ENCODE measurements at regions not wholly inside any gene's neighbourhood (a gene's known extent, or its start where the extent isn't known, plus 50 kb on each side); places are given as distances from the start of the nearest gene placed in this dataset.

DNA sequence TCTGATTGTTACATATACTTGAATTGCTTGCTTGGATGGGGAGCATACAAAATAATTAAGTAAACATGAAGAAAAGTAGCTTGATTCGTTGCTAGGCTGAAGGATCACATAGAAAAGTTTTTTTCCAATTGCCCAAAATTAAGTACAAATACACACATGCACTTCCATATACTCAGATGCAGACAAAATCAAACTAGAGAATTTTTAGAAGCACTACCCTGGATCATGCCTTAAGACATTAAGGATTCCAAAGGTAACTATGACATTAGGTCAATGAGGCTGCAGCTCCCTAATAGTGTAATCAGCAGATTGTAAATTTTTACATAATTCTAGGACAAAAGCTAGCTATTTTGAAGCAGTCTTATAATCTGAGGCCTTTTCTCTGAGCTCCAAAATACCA, 216.9 kb upstream of the TMEM161B start (continued):
- TF ChIP-seq, protein P1, sequence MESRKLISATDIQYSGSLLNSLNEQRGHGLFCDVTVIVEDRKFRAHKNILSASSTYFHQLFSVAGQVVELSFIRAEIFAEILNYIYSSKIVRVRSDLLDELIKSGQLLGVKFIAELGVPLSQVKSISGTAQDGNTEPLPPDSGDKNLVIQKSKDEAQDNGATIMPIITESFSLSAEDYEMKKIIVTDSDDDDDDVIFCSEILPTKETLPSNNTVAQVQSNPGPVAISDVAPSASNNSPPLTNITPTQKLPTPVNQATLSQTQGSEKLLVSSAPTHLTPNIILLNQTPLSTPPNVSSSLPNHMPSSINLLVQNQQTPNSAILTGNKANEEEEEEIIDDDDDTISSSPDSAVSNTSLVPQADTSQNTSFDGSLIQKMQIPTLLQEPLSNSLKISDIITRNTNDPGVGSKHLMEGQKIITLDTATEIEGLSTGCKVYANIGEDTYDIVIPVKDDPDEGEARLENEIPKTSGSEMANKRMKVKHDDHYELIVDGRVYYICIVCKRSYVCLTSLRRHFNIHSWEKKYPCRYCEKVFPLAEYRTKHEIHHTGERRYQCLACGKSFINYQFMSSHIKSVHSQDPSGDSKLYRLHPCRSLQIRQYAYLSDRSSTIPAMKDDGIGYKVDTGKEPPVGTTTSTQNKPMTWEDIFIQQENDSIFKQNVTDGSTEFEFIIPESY (IDR thresholded peaks at IDR 0.05) = no peak

DNA sequence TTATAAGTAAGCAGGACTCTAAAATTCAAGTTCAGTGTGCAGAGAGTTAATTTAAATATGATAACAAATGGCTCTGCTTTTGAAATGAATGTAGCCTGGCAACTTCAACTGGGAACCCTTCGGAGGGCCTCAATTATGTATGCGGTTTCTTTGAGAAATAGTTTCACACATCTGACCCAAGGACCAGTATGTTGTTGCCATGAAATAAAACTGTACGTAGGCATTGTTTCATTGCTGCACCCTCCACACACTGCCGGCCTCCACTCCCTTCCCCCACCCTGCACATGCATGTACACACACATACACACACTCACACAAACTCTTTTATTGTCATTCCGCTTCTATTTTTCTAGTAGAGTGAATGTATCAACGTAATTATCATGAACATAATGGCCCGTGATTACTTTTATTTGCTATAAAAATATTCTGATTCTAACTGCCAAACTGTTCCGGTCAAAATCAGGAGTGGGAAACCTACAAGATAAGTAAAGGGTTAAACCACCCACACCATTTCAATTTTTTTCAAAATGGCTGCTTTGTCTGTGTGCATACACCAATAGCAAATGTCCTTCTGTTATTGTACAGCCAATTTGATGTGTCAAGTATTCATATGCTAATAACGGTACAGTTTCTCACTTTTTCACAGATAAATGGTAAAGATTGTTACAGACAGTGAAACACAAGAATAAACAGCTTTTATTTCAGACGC, 215.5 kb upstream of the TMEM161B start:
- no peaks in the 10 kb centered on the region for H3K9me3 ChIP-seq (ENCODE audit: control insufficient read depth in 4 of 4, low read length in 3 of 4)
- no peak for TF ChIP-seq EGR1 (IDR thresholded peaks at IDR 0.05; ENCODE audit: low read depth in 2 of 2)
- no peak for TF ChIP-seq HNF4A (conservative IDR thresholded peaks at IDR 0.05)
- TF ChIP-seq FOXA2 (IDR thresholded peaks at IDR 0.05) = no peak
- no peak for TF ChIP-seq YY1 (IDR thresholded peaks at IDR 0.05)
- no peak for TF ChIP-seq HNF4G (IDR thresholded peaks at IDR 0.05)
- TF ChIP-seq, protein P1 (IDR thresholded peaks at IDR 0.05) = no peak
- TF ChIP-seq SP1 (IDR thresholded peaks at IDR 0.05) = no peak
- peaks cover 0 to 6% (median 0%) of the 10 kb centered on the region in 4 donors for H3K4me1 ChIP-seq (ENCODE audit: control insufficient read depth in 4 of 4, insufficient read depth in 4 of 4, low read length in 3 of 4)
- no peaks in the 10 kb centered on the region for H3K27me3 ChIP-seq (ENCODE audit: control insufficient read depth in 4 of 4, insufficient read depth in 4 of 4, low read length in 3 of 4)
- H3K36me3 ChIP-seq (ENCODE audit: control insufficient read depth in 4 of 4, insufficient read depth in 3 of 4, low read depth in 1 of 4, low read length in 3 of 4) = no peaks in the 10 kb centered on the region
- no peak overlapping the region for H3K4me3 ChIP-seq (ENCODE audit: low read depth in 1 of 3, low read length in 3 of 3)
- H3K9ac ChIP-seq (ENCODE audit: low read depth in 1 of 2, low read length in 2 of 2) = no peak overlapping the region
- H3K27ac ChIP-seq (ENCODE audit: low read depth in 1 of 2, low read length in 2 of 2) = no peak overlapping the region
- WGBS = 86% methylated on average over 10 of the region's 10 CpGs
- DNase-seq (ENCODE audit: low spot score) = no peak

DNA sequence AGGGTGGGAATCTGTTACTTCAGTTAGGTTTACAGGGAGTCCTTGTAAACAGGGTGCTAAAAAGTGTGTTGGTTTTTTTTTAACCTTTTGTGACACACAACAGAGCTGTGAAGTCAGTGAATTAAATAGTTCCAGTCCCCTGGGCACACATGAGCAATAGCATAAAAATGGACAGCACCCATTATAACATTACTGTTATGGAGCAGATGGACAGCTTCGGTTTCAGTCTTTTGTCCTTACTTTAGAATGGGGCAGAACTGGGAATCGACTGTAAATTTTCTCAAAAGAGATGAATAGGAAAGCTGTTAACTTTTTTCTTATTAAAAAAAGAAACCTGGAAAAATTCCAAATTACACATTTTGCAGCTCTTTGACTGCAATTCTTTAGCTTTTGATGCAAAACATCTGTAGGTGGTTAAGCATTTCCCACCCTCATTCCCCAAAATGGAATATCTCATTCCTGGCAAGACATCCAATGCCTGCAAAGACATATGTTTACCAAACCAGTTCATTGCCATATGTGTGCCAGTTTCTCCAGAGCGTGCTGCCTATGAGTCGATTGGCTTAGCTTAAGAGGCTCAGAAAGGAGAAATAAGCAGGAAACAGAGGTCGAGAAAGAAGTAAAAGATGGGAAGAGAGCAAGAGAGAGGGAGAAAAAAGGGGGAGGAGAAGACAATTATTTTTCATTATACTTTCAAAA, 212.3 kb upstream of the TMEM161B start:
- Histone ChIP-seq H3K9me3 (ENCODE audit: control insufficient read depth in 4 of 4, low read length in 3 of 4) (no peaks in the 10 kb centered on the region), H3K27me3 (ENCODE audit: control insufficient read depth in 4 of 4, insufficient read depth in 4 of 4, low read length in 3 of 4) (no peaks in the 10 kb centered on the region), H3K36me3 (ENCODE audit: control insufficient read depth in 4 of 4, insufficient read depth in 3 of 4, low read depth in 1 of 4, low read length in 3 of 4) (no peaks in the 10 kb centered on the region), H3K4me1 (ENCODE audit: control insufficient read depth in 4 of 4, insufficient read depth in 4 of 4, low read length in 3 of 4) (peaks cover 0 to 6% (median 0%) of the 10 kb centered on the region in 4 donors), H3K9ac (ENCODE audit: low read depth in 1 of 2, low read length in 2 of 2) (no peak overlapping the region), H3K27ac (ENCODE audit: low read depth in 1 of 2, low read length in 2 of 2) (no peak overlapping the region), H3K4me3 (ENCODE audit: low read depth in 1 of 3, low read length in 3 of 3) (no peak overlapping the region)
- no peak for DNase-seq (ENCODE audit: low spot score)
- 74% methylated on average over 5 of the region's 5 CpGs for WGBS
- TF ChIP-seq GABPA (IDR thresholded peaks at IDR 0.05 in 1 of 2, conservative IDR thresholded peaks at IDR 0.05 in 1 of 2) (no peak), NR2F2 (IDR thresholded peaks at IDR 0.05) (no peak), SP1 (IDR thresholded peaks at IDR 0.05) (no peak), JUND (IDR thresholded peaks at IDR 0.05) (no peak), EGR1 (IDR thresholded peaks at IDR 0.05; ENCODE audit: low read depth in 2 of 2) (no peak), TAF1 (conservative IDR thresholded peaks at IDR 0.05) (no peak), FOXA1 (IDR thresholded peaks at IDR 0.05) (no peak), FOXA2 (IDR thresholded peaks at IDR 0.05) (no peak), RAD21 (IDR thresholded peaks at IDR 0.05) (no peak), HNF4G (IDR thresholded peaks at IDR 0.05) (no peak)
- TF ChIP-seq, protein P1 (IDR thresholded peaks at IDR 0.05) = no peak
- TF ChIP-seq, protein P2, sequence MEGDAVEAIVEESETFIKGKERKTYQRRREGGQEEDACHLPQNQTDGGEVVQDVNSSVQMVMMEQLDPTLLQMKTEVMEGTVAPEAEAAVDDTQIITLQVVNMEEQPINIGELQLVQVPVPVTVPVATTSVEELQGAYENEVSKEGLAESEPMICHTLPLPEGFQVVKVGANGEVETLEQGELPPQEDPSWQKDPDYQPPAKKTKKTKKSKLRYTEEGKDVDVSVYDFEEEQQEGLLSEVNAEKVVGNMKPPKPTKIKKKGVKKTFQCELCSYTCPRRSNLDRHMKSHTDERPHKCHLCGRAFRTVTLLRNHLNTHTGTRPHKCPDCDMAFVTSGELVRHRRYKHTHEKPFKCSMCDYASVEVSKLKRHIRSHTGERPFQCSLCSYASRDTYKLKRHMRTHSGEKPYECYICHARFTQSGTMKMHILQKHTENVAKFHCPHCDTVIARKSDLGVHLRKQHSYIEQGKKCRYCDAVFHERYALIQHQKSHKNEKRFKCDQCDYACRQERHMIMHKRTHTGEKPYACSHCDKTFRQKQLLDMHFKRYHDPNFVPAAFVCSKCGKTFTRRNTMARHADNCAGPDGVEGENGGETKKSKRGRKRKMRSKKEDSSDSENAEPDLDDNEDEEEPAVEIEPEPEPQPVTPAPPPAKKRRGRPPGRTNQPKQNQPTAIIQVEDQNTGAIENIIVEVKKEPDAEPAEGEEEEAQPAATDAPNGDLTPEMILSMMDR (IDR thresholded peaks at IDR 0.05; ENCODE audit: low read depth, low read length, missing input control) = no peak
- TF ChIP-seq, protein P3, sequence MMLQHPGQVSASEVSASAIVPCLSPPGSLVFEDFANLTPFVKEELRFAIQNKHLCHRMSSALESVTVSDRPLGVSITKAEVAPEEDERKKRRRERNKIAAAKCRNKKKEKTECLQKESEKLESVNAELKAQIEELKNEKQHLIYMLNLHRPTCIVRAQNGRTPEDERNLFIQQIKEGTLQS (IDR thresholded peaks at IDR 0.05) = no peak
- TF ChIP-seq, protein P4, sequence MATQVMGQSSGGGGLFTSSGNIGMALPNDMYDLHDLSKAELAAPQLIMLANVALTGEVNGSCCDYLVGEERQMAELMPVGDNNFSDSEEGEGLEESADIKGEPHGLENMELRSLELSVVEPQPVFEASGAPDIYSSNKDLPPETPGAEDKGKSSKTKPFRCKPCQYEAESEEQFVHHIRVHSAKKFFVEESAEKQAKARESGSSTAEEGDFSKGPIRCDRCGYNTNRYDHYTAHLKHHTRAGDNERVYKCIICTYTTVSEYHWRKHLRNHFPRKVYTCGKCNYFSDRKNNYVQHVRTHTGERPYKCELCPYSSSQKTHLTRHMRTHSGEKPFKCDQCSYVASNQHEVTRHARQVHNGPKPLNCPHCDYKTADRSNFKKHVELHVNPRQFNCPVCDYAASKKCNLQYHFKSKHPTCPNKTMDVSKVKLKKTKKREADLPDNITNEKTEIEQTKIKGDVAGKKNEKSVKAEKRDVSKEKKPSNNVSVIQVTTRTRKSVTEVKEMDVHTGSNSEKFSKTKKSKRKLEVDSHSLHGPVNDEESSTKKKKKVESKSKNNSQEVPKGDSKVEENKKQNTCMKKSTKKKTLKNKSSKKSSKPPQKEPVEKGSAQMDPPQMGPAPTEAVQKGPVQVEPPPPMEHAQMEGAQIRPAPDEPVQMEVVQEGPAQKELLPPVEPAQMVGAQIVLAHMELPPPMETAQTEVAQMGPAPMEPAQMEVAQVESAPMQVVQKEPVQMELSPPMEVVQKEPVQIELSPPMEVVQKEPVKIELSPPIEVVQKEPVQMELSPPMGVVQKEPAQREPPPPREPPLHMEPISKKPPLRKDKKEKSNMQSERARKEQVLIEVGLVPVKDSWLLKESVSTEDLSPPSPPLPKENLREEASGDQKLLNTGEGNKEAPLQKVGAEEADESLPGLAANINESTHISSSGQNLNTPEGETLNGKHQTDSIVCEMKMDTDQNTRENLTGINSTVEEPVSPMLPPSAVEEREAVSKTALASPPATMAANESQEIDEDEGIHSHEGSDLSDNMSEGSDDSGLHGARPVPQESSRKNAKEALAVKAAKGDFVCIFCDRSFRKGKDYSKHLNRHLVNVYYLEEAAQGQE (IDR thresholded peaks at IDR 0.05) = no peak
